ENCODE measurements at regions not wholly inside any gene's neighbourhood (a gene's known extent, or its start where the extent isn't known, plus 50 kb on each side); places are given as distances from the start of the nearest gene placed in this dataset.

GRCh38 chr5:163653526-163653925 lies 148.1 kb downstream of the MAT2B start:
- TF ChIP-seq CTCF (IDR thresholded peaks at IDR 0.05; ENCODE audit: low read depth, low read length, missing control alignments): no peak
- H3K4me3 ChIP-seq (ENCODE audit: low read depth, low read length): no peak overlapping the region
- no peak for DNase-seq (ENCODE audit: low read depth)

- no peak overlapping the region for H3K4me3 ChIP-seq (ENCODE audit: low read depth, low read length)
Observed at GRCh38 chr5:163658702-163659567, 153.5 kb downstream of the MAT2B start.

GRCh38 chr5:163659568-163659902 lies 154.1 kb downstream of the MAT2B start:
- no peak overlapping the region for H3K4me3 ChIP-seq (ENCODE audit: low read depth, low read length)
- TF ChIP-seq CTCF (IDR thresholded peaks at IDR 0.05; ENCODE audit: low read depth, low read length, missing control alignments): no peak
- DNase-seq (ENCODE audit: low read depth): no peak

More at GRCh38 chr5:163658702-163659567, 153.5 kb downstream of the MAT2B start:
- no peak for TF ChIP-seq CTCF (IDR thresholded peaks at IDR 0.05; ENCODE audit: low read depth, low read length, missing control alignments)
- no peak for DNase-seq (ENCODE audit: low read depth)

DNA sequence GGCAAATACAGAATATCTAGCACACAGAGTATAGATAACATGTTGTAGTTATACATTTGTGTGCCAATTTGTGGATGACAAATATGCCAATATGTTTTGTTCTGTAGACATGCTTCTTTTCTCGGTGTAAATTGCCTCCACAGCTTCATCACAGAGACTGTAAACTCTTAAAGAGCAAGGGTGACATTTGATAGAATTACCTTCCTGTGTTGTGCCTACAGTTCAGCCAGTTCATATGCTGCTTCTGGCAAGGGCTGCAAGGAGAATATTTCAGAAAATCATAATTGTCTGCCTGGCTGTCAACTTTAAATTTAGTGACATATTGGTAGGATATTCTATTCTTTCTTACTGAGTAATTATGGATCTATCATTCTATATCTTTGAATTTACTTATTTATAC lies 155.1 kb downstream of the MAT2B start:
- no peak overlapping the region for H3K4me3 ChIP-seq (ENCODE audit: low read depth, low read length)
- no peak for DNase-seq (ENCODE audit: low read depth)
- TF ChIP-seq CTCF (IDR thresholded peaks at IDR 0.05; ENCODE audit: low read depth, low read length, missing control alignments): no peak

GRCh38 chr5:163661360-163661759 lies 155.9 kb downstream of the MAT2B start:
- no peak for DNase-seq (ENCODE audit: low read depth)
- H3K4me3 ChIP-seq (ENCODE audit: low read depth, low read length): no peak overlapping the region
- TF ChIP-seq CTCF (IDR thresholded peaks at IDR 0.05; ENCODE audit: low read depth, low read length, missing control alignments): no peak

- no peak for TF ChIP-seq CTCF (IDR thresholded peaks at IDR 0.05; ENCODE audit: low read depth, low read length, missing control alignments)
- DNase-seq (ENCODE audit: low read depth): no peak
- no peak overlapping the region for H3K4me3 ChIP-seq (ENCODE audit: low read depth, low read length)
Observed at GRCh38 chr5:163670036-163670435, 164.6 kb downstream of the MAT2B start.

DNA sequence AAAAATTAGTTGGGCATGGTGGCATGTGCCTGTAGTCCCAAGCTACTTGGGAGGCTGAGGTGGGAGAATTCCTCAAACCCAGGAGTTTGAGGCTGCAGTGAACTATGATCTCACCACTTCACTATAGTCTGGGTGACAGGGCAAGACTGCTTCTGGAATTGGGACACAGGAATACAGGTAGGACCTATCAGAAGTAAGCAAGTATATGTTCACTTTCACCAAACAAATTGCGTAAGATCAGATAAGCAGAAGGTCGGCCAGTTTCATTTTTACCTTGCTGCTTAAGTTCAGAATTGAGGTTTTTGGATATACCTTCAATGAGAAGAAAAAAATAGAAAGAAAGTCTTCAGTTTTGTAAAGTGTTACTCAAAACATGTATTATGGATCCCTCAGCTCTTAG lies 171.7 kb downstream of the MAT2B start:
- DNase-seq (ENCODE audit: low read depth): no peak
- no peak for TF ChIP-seq CTCF (IDR thresholded peaks at IDR 0.05; ENCODE audit: low read depth, low read length, missing control alignments)
- no peak overlapping the region for H3K4me3 ChIP-seq (ENCODE audit: low read depth, low read length)

Data from GM12864 (cell line).